ENCODE measurements at regions not wholly inside any gene's neighbourhood (a gene's known extent, or its start where the extent isn't known, plus 50 kb on each side); places are given as distances from the start of the nearest gene placed in this dataset.

GRCh38 chr1:166600574-166600973 lies 238.7 kb upstream of the POGK start:
- TF ChIP-seq CTCF (IDR thresholded peaks at IDR 0.05 in 2 of 3, conservative IDR thresholded peaks at IDR 0.05 in 1 of 3; ENCODE audit: borderline replicate concordance in 1 of 3, insufficient read depth in 1 of 3, low read depth in 2 of 3, low read length in 2 of 3) (no peak), POLR2AphosphoS5 (IDR thresholded peaks at IDR 0.05; ENCODE audit: low read depth, low read length) (no peak), RAD21 (IDR thresholded peaks at IDR 0.05; ENCODE audit: low read depth) (no peak), ZNF274 (IDR thresholded peaks at IDR 0.05; ENCODE audit: low read depth, low read length) (no peak), ZFX (IDR thresholded peaks at IDR 0.05) (no peak), EZH2phosphoT487 (IDR thresholded peaks at IDR 0.05; ENCODE audit: borderline replicate concordance) (no peak), ELF1 (IDR thresholded peaks at IDR 0.05; ENCODE audit: borderline replicate concordance, low read depth) (no peak), REST (IDR thresholded peaks at IDR 0.05; ENCODE audit: low read depth) (no peak), CBX3 (IDR thresholded peaks at IDR 0.05; ENCODE audit: low read depth) (no peak), SRF (IDR thresholded peaks at IDR 0.05; ENCODE audit: low read depth) (no peak), MAX (IDR thresholded peaks at IDR 0.05) (no peak), EGR1 (IDR thresholded peaks at IDR 0.05; ENCODE audit: low read depth) (no peak), POLR2A (IDR thresholded peaks at IDR 0.05; ENCODE audit: borderline replicate concordance, extremely low read depth, insufficient read depth, insufficient read length) (no peak), ATF3 (IDR thresholded peaks at IDR 0.05) (no peak), CEBPB (IDR thresholded peaks at IDR 0.05; ENCODE audit: low read depth) (no peak), SP1 (IDR thresholded peaks at IDR 0.05; ENCODE audit: low read depth) (no peak), TCF7L2 (IDR thresholded peaks at IDR 0.05; ENCODE audit: borderline replicate concordance, extremely low read depth, insufficient read depth, insufficient read length) (no peak)
- no peak overlapping the region for H3K27ac ChIP-seq (ENCODE audit: low read depth, low read length)
- BruUV-seq (replicated peaks), result no TSS peak
- H3K4me1 ChIP-seq (ENCODE audit: control insufficient read depth in 1 of 2, insufficient read depth in 2 of 2, low read length in 2 of 2), result peaks cover 2 to 4% of the 10 kb centered on the region in 2 experiments; a peak in 2 of 4 replicates
- no peaks in the 10 kb centered on the region for H3K9me3 ChIP-seq (ENCODE audit: control insufficient read depth in 1 of 2, insufficient read depth in 1 of 2, low read depth in 1 of 2, low read length in 2 of 2)
- H3K27me3 ChIP-seq (ENCODE audit: insufficient read depth, low read length), result no peaks in the 10 kb centered on the region
- H2AFZ ChIP-seq (ENCODE audit: low read depth, low read length, poor library complexity, severe bottlenecking), result no peak overlapping the region
- H3K9me2 ChIP-seq (ENCODE audit: insufficient read depth), result no peaks in the 10 kb centered on the region
- no peak for DNase-seq (ENCODE audit: low read depth, low spot score)
- ChIA-PET POLR2A (no interaction called here), RAD21 (ENCODE audit: low non-redundant PET in 1 of 2, low total read pairs in 2 of 2, uncharacterized antibody in 2 of 2, unreplicated experiment in 2 of 2) (no interaction called here), CTCF (no interaction called here)
- H3K79me2 ChIP-seq (ENCODE audit: insufficient read depth, low read length), result no peaks in the 10 kb centered on the region
- H3K36me3 ChIP-seq (ENCODE audit: control insufficient read depth in 1 of 2, insufficient read depth in 2 of 2, low read length in 2 of 2), result no peaks in the 10 kb centered on the region
- ATAC-seq, result no peak
- intact Hi-C loops (cut with micrococcal nuclease), result no loop called here
- H3K9ac ChIP-seq (ENCODE audit: low read length), result no peak overlapping the region
- H3K4me3 ChIP-seq (replicated peaks in 1 of 2; ENCODE audit: low read depth in 1 of 2, low read length in 2 of 2), result no peak overlapping the region
- no peak overlapping the region for H3K4me2 ChIP-seq (ENCODE audit: low read length)
- H4K20me1 ChIP-seq (ENCODE audit: insufficient read depth), result no peaks in the 10 kb centered on the region
